ENCODE measurements at regions not wholly inside any gene's neighbourhood (a gene's known extent, or its start where the extent isn't known, plus 50 kb on each side); places are given as distances from the start of the nearest gene placed in this dataset.

- TF ChIP-seq, protein P1, sequence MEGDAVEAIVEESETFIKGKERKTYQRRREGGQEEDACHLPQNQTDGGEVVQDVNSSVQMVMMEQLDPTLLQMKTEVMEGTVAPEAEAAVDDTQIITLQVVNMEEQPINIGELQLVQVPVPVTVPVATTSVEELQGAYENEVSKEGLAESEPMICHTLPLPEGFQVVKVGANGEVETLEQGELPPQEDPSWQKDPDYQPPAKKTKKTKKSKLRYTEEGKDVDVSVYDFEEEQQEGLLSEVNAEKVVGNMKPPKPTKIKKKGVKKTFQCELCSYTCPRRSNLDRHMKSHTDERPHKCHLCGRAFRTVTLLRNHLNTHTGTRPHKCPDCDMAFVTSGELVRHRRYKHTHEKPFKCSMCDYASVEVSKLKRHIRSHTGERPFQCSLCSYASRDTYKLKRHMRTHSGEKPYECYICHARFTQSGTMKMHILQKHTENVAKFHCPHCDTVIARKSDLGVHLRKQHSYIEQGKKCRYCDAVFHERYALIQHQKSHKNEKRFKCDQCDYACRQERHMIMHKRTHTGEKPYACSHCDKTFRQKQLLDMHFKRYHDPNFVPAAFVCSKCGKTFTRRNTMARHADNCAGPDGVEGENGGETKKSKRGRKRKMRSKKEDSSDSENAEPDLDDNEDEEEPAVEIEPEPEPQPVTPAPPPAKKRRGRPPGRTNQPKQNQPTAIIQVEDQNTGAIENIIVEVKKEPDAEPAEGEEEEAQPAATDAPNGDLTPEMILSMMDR (conservative IDR thresholded peaks at IDR 0.05; ENCODE audit: low read depth, low read length): peak; percentile 70
- TF ChIP-seq EZH2 (IDR thresholded peaks at IDR 0.05; ENCODE audit: low read length, unreplicated experiment) (no peak), EZH2phosphoT487 (IDR thresholded peaks at IDR 0.05; ENCODE audit: borderline replicate concordance, low read length) (no peak)
Measured at GRCh38 chr20:12287575-12287974, 369.9 kb downstream of the BTBD3 start.

Measured in PC-3 (cell line).